ENCODE measurements at regions not wholly inside any gene's neighbourhood (a gene's known extent, or its start where the extent isn't known, plus 50 kb on each side); places are given as distances from the start of the nearest gene placed in this dataset.
"Not testable (repeated sequence)": the region's sequence is repeated elsewhere in the genome, so short reads cannot be mapped to it uniquely, and the experiment has no call there.

DNA sequence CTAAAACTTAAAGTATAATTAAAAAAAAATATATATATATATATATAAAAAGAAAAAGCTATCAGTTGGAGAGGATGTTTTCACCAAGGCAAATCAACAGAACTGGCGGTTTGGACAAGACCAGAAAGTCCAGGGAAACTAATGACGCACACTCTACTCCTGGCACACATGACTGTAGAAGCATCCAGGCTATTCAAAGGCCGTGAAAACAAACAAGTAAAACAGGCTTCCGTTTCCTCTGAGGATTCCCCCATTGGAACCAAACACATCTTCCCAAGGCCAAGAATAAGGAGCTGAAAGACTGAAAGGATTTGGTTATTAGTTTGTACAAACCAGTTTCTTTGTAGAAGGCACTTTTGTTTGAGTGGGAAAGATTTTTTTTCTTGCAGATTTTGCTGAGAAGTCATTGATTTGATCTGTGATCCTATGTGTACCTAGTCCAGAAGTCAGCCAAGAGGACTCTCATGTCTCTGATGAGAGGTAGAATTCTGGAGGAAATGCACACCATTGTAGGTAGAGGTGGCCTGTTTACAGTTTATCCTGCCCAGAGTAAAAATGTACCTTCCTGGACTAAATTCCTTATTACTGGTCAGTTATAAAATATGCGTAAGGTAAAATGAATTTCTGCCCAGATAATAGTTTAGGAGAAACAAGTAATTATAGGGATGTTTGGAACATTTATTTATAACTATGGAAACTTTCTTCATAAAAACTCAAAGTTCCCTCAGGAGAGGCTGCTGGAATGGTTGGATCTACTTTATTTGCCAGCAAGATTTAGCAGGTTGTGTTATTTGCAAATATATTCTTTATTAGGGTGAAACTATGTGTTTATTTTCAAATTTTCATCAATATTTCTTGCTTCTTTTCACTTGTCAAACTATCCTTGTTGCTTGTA is 66.5 kb downstream of the DMP1 start:
- Histone ChIP-seq H3K9me3 (no peaks in the 10 kb centered on the region), H3K36me3 (replicated peaks in 1 of 2; ENCODE audit: insufficient read depth in 1 of 2, low read depth in 2 of 2) (no peaks in the 10 kb centered on the region), H3K27ac (no peak overlapping the region), H3K4me3 (no peak overlapping the region), H3K4me1 (no peaks in the 10 kb centered on the region), H3K27me3 (no peaks in the 10 kb centered on the region)
- WGBS, 2 donors = 66 to 68% methylated on average over 5 of the region's 5 CpGs
- DNase-seq (peak in 2 of 4 donors; percentile 9 to 15), ATAC-seq (peak; percentile 40)
- TF ChIP-seq, protein P1, sequence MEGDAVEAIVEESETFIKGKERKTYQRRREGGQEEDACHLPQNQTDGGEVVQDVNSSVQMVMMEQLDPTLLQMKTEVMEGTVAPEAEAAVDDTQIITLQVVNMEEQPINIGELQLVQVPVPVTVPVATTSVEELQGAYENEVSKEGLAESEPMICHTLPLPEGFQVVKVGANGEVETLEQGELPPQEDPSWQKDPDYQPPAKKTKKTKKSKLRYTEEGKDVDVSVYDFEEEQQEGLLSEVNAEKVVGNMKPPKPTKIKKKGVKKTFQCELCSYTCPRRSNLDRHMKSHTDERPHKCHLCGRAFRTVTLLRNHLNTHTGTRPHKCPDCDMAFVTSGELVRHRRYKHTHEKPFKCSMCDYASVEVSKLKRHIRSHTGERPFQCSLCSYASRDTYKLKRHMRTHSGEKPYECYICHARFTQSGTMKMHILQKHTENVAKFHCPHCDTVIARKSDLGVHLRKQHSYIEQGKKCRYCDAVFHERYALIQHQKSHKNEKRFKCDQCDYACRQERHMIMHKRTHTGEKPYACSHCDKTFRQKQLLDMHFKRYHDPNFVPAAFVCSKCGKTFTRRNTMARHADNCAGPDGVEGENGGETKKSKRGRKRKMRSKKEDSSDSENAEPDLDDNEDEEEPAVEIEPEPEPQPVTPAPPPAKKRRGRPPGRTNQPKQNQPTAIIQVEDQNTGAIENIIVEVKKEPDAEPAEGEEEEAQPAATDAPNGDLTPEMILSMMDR (IDR thresholded peaks at IDR 0.05) = no peak
- no peak for TF ChIP-seq POLR2A (IDR thresholded peaks at IDR 0.05)
- intact Hi-C loops (cut with DNase I) = no loop called here

DNA sequence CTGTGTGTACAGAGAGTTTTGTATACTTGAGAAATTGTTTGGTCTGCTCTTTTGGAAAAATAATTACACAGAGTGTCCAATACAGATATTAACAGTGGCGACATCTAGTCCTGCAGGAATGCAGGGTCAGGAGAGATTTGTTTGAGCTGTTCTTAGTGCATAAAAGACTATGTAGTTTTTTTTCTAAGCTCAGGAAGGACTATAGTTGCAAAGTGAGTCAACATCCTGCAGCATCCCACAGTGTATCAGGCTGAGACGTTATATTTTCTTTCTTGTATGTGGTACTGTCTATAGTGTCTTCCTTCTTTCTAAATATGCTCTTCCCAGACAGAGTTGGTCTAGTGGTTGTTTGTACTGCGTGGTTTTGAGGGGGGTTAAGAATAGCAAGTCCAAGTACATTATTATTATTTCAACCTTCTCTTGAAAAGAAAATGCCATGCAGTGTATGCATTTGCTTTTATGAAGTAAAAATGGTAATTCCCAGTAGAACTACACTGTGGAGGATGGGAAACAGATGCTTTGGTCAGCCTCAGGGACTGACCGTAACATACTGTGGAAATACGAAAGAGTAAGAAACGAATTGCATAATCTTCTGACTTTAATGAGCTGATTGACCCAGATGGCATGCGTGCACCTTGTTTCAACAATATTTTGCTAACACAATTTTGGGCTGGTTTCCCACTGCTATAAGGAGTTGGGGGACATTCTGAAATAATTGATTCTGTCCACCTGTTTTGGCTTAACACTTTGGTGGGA is 67.4 kb downstream of the DMP1 start:
- no peaks in the 10 kb centered on the region for H3K9me3 ChIP-seq
- no peak overlapping the region for H3K4me3 ChIP-seq
- ATAC-seq = peak; percentile 18
- intact Hi-C loops (cut with DNase I) = no loop called here
- 51 to 53% methylated on average over 7 of the region's 7 CpGs for WGBS, 2 donors
- H3K27ac ChIP-seq = no peak overlapping the region
- H3K36me3 ChIP-seq (replicated peaks in 1 of 2; ENCODE audit: insufficient read depth in 1 of 2, low read depth in 2 of 2) = no peaks in the 10 kb centered on the region
- DNase-seq = no peak
- H3K27me3 ChIP-seq = no peaks in the 10 kb centered on the region
- no peaks in the 10 kb centered on the region for H3K4me1 ChIP-seq
- TF ChIP-seq, protein P1 (IDR thresholded peaks at IDR 0.05) = no peak
- no peak for TF ChIP-seq POLR2A (IDR thresholded peaks at IDR 0.05)

DNA sequence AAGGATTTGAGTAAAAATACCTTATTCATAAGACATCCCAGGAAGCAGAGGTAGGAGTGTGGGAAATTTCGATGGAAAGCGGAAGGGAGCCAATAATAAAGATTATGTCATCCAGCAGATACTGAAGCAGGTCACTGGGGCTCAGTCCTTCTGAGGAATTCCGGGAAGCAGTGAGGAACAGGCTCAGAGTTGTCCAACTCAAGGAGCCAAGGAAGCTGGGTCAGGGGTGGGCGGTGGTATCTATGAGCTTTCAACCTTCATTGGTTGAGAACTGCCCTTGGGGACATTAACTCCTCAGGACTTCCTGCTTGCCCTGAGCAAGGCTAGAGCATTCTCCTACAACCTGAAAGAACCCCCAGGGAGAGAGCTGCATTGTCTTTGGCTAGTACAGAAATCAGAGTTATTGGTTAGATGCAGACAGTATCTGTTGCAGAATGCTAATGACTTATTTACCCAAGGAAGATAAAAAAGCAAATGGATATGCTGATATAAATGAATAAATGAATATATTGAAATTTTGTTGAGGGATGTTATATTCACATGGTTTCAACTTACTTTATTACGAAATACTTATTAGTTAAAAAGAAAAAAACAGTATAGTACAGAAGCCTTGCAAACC is 68.2 kb downstream of the DMP1 start:
- H3K4me1 ChIP-seq = no peaks in the 10 kb centered on the region
- H3K36me3 ChIP-seq (replicated peaks in 1 of 2; ENCODE audit: insufficient read depth in 1 of 2, low read depth in 2 of 2) = no peaks in the 10 kb centered on the region
- H3K27me3 ChIP-seq = no peaks in the 10 kb centered on the region
- no peak for ATAC-seq
- H3K9me3 ChIP-seq = no peaks in the 10 kb centered on the region
- no peak overlapping the region for H3K27ac ChIP-seq
- TF ChIP-seq, protein P1 (IDR thresholded peaks at IDR 0.05) = no peak
- no peak for TF ChIP-seq POLR2A (IDR thresholded peaks at IDR 0.05)
- 70% methylated on average over 5 of the region's 5 CpGs for WGBS, 2 donors
- no peak overlapping the region for H3K4me3 ChIP-seq
- DNase-seq = no peak
- intact Hi-C loops (cut with DNase I) = no loop called here

DNA sequence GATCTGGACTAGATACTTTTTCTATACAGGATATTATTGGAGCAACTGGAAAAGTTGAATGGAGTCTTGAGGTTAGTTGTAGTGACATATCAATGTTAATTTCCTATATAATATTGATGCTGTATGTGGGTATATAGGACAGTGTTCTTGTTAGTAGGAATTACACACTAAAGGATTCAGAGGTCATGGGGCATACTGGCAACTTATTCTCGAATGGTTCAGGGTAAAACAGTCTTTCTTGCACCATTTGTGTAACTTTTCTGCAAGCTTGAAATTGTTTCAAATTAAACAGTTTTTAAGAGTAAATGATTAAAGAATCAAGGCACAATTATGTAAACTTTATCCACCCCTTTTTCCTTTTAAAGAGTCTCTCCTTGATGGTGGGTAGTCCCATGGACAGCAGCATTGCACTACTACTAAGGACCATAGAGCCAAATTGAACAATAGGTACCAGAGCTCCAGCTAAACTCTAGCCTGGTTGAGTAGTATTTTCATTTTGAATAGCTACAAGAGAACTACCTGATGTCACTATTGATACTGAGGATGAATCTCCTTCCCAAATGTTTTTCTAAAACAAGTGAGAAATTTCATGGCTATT is 70.1 kb downstream of the DMP1 start:
- DNase-seq (no peak), ATAC-seq (no peak)
- no peaks in the 10 kb centered on the region for H3K27me3 ChIP-seq
- no peak overlapping the region for H3K27ac ChIP-seq
- intact Hi-C loops (cut with DNase I) = no loop called here
- TF ChIP-seq, protein P1 (IDR thresholded peaks at IDR 0.05) = no peak
- TF ChIP-seq POLR2A (IDR thresholded peaks at IDR 0.05) = no peak
- peaks cover 0 to under 1% (median 0%) of the 10 kb centered on the region in 3 donors for H3K9me3 ChIP-seq
- H3K4me1 ChIP-seq = no peaks in the 10 kb centered on the region
- 41 to 52% methylated on average over 1 of the region's 1 CpG for WGBS, 2 donors
- H3K36me3 ChIP-seq (replicated peaks in 1 of 2; ENCODE audit: insufficient read depth in 1 of 2, low read depth in 2 of 2) = no peaks in the 10 kb centered on the region
- H3K4me3 ChIP-seq = no peak overlapping the region

DNA sequence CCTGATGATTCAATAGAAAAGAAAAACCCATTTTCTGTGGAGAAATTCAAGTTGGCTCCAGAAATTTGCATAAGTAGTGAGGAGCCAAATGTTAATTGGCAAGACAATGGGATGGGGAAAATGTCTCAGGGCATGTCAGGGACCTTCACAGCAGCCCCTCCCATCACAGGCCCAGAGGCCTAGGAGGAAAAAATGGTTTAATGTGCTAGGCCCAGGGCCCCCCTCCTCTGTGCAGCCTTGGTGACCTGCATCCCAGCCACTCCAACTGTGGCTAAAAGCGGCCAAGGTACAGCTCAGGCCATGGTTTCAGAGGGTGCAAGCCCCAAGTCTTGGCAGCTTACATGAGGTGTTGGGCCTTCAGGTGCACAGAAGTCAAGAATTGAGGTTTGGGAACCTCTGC is 74.1 kb upstream of the IBSP start:
- H3K4me3 ChIP-seq; H3K4me1 ChIP-seq; ATAC-seq; intact Hi-C loops (cut with DNase I); H3K27ac ChIP-seq; H3K27me3 ChIP-seq; H3K9me3 ChIP-seq; H3K36me3 ChIP-seq (replicated peaks in 1 of 2; ENCODE audit: insufficient read depth in 1 of 2, low read depth in 2 of 2); DNase-seq: not testable (repeated sequence)
- WGBS, 2 donors = 93 to 100% methylated on average over 1 of the region's 1 CpG

Measured in body of pancreas (tissue), 4 donors.